ENCODE measurements at regions not wholly inside any gene's neighbourhood (a gene's known extent, or its start where the extent isn't known, plus 50 kb on each side); places are given as distances from the start of the nearest gene placed in this dataset.
"Not testable (repeated sequence)": the region's sequence is repeated elsewhere in the genome, so short reads cannot be mapped to it uniquely, and the experiment has no call there.

DNA sequence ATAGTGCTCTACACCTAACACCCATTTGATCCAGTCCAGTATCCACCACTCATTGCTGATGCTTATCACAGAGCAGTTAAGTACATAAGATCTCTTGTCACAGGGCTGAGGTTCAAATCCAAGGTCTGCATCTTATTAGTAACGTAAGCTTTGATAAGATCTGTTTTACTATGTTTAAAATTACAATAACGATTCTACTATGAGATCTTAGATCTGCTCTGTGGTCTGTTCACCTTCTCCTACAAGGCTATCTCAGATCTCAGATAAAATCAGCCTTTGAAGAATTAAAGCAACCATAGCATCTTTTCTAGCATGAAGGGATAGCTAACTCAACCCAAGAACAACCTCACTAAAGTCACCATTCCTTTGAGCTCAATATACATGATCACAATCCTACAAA, 431.0 kb upstream of the RORB start:
- no peak for DNase-seq (ENCODE audit: extremely low read depth, low read depth, low spot score)

GRCh38 chr9:74066605-74067004, 430.5 kb upstream of the RORB start:
- no peak for DNase-seq (ENCODE audit: extremely low read depth, low read depth, low spot score)

DNA sequence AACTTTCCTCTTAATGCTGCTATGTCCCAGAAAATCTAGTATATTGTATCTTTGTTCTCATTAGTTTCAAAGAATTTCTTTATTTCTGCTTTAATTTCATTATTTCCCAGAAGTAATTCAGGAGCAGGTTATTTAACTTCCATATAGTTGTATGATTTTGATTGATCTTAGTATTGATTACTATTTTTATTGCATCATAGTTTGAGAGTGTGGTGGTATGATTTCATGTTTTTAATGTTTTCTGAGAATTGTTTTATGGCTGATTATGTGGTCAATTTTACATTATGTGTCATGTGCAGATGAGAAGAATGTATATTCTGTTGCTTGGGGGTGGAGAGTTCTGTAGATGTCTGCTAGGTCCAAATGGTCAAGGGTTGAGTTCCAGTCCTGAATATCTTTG, 425.6 kb upstream of the RORB start:
- DNase-seq (ENCODE audit: extremely low read depth, low read depth, low spot score): no peak

DNA sequence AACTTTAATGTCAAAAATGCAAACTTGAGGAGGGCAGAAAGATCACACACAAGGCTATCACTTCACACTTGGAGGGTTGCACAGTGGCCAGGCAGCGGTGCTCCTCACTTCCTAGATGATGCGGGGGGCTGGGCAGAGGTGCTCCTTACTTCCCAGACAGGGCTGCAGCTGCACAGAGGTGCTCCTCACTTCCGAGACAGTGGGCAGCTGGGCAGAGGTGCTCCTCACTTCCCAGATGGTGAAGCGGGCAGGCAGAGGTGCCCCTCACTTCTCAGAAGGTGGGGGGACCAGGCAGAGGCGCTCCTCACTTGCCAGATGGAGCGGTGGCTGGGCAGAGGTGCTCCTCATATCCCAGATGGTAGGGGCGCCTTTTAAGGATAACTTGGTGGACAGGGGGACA, 423.2 kb upstream of the RORB start:
- DNase-seq (ENCODE audit: extremely low read depth, low read depth, low spot score): no peak

GRCh38 chr9:74078647-74079046, 418.5 kb upstream of the RORB start:
- DNase-seq (ENCODE audit: extremely low read depth, low read depth, low spot score): no peak

DNA sequence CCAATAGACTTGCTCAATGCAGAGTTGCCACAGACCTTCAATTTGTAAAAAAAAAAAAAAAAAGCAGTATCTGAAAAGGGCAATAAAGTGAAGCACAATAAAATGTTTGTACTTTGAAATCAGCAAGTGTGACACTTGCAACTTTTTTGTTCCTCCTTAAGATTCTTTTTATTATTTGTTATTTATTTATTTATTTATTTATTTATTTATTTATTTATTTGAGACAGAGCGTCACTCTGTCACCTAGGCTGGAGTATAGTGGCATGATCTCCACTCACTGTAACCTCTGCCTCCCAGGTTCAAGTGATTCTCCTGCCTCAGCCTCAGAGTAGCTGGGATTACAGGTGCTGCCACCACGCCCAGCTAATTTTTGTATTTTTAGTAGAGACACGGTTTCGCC, 416.5 kb upstream of the RORB start:
- not testable (repeated sequence) for DNase-seq (ENCODE audit: extremely low read depth, low read depth, low spot score)

GRCh38 chr9:74083681-74084433, 413.3 kb upstream of the RORB start:
- no peak for DNase-seq (ENCODE audit: extremely low read depth, low read depth, low spot score)

DNA sequence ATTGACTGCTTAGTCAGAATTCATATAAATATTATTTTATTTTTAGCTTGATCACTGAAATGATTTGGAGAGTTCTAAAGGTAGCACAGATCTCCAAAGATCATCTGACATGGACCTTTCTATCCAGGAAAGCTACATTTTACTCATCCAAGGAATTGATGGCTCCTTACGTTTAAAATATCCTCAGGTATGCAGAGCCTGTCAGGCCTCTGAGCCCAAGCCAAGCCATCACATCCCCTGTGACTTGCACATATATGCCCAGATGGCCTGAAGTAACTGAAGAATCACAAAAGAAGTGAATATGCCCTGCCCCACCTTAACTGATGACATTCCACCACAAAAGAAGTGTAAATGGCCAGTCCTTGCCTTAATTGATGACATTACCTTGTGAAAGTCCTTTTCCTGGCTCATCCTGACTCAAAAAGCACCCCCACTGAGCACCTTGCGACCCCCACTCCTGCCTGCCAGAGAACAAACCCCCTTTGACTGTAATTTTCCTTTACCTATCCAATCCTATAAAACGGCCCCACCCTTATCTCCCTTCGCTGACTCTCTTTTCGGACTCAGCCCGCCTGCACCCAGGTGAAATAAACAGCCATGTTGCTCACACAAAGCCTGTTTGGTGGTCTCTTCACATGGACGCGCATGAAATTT, 411.6 kb upstream of the RORB start:
- DNase-seq (ENCODE audit: extremely low read depth, low read depth, low spot score): not testable (repeated sequence)

GRCh38 chr9:74090921-74091320, 406.2 kb upstream of the RORB start:
- not testable (repeated sequence) for DNase-seq (ENCODE audit: extremely low read depth, low read depth, low spot score)

GRCh38 chr9:74092491-74092834, 404.7 kb upstream of the RORB start:
- DNase-seq (ENCODE audit: extremely low read depth, low read depth, low spot score): no peak

- not testable (repeated sequence) for DNase-seq (ENCODE audit: extremely low read depth, low read depth, low spot score)
Observed at GRCh38 chr9:74094037-74094436, 403.1 kb upstream of the RORB start.

- no peak for DNase-seq (ENCODE audit: extremely low read depth, low read depth, low spot score)
Observed at GRCh38 chr9:74094766-74095165, 402.4 kb upstream of the RORB start.

- no peak for DNase-seq (ENCODE audit: extremely low read depth, low read depth, low spot score)
Observed at GRCh38 chr9:74095925-74096324, 401.2 kb upstream of the RORB start.

DNA sequence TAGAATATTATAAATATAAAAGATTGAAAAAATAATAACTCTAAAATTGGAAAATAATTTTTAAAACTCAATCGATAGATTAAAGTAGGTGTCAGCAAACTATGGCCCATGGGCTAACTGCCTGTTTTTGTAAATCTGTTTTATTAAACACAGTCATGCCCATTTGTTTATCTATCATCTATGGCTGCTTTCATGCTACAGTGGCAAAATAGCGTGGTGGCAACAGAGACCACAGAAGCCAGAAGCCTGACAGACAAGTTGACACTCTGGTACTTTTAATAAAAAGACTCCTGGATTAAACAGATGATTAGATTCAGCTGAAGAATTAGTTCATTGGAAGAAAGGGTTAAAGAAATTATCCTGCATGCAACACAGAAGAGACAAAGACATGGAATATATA, 400.7 kb upstream of the RORB start:
- no peak for DNase-seq (ENCODE audit: extremely low read depth, low read depth, low spot score)

GRCh38 chr9:74100042-74100441, 397.1 kb upstream of the RORB start:
- DNase-seq (ENCODE audit: extremely low read depth, low read depth, low spot score): no peak

DNA sequence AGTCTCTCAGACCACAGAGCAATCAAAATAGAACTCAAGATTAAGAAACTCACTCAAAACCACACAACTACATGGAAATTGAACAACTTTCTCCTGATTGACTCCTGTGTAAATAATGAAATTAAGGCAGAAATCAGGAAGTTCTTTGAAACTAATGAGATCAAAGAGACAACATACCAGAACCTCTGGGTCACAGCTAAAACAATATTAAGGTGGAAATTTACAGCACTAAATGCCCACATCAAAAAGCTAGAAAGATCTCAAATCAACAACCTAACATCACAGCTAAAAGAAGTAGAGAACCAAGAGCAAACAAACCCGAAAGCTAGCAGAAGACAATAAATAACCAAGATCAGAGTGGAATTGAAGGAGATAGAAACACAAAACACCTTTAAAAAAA, 395.0 kb upstream of the RORB start:
- not testable (repeated sequence) for DNase-seq (ENCODE audit: extremely low read depth, low read depth, low spot score)

- no peak for DNase-seq (ENCODE audit: extremely low read depth, low read depth, low spot score)
Observed at GRCh38 chr9:74102702-74103101, 394.4 kb upstream of the RORB start.

DNA sequence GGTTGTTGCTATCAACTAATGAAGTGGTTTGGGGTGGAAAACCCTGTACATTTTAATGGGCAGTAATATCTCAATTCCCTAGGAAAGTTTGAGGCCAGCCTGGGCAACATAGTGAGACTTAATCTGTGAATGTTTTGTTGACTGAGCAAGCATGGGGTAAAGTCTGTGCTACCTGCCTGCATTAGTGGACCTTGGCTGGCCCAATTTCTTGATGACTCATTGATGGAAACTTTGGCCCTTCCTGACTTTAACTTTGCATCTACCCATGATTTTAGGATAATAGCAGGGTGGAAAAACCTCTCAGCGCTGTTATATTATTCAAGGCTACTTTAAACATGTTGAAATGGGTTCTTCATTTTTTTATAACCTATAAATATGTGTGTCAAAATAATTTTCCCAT, 389.4 kb upstream of the RORB start:
- no peak for DNase-seq (ENCODE audit: extremely low read depth, low read depth, low spot score)

DNA sequence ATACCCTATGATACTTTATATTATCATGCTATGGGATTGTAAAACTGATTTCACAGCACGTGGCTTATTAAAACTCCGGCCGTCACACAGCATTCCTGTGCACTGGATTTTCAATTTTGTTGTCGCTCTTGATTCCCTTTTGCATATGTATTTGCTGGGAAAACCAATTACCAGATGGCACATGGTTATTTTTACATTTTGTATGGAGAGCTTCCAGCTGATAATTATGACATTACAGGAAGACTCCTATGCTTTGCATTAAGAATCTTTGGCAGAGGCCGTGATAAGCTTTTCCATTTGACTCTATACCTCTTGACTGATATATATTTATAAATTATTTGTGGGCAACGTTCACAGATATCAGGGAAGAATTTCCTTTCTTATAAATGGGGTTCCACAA, 381.2 kb upstream of the RORB start:
- DNase-seq (ENCODE audit: extremely low read depth, low read depth, low spot score): no peak

GRCh38 chr9:74117151-74117550, 380.0 kb upstream of the RORB start:
- DNase-seq (ENCODE audit: extremely low read depth, low read depth, low spot score): no peak

DNA sequence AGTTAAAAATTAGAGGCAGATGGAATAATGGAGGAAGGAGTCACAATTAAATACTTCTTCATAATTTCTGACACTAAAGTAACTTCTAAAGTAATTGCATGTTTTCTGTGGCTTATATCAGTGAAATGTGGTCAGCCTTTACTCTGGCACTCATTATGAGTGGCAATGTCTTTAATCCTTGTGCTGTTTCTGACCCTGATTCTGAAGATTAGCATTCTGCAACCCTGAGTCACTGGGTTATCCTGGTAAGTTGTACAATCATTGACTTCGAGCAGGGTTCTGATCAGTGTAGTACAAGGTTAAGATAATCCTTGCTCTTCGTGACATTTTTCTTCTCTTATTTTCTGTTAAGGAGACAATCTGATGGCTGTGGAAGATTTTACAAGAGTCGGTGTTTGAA, 379.4 kb upstream of the RORB start:
- no peak for DNase-seq (ENCODE audit: extremely low read depth, low read depth, low spot score)

DNA sequence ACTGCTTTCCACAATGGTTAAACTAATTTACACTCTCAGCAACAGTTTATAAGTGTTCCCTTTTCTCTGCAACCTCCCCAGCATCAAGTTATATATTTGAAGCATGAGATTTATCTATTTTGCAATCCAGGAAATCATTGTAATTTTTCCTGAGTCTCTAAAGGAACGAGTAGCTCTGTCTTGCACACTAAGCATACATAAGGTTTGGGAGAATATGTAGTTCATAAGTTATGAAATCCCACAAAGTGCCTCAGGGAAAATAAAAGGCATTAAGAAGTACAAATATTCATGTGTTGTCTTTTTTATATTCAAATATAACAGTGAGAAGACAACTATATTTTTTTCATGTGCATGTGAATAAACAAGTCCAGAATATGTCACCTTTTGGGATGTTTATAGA, 377.1 kb upstream of the RORB start:
- no peak for DNase-seq (ENCODE audit: extremely low read depth, low read depth, low spot score)

GRCh38 chr9:74120470-74120869, 376.7 kb upstream of the RORB start:
- DNase-seq (ENCODE audit: extremely low read depth, low read depth, low spot score): no peak

All from glomerular endothelial cell (primary cell).